ENCODE measurements at regions not wholly inside any gene's neighbourhood (a gene's known extent, or its start where the extent isn't known, plus 50 kb on each side); places are given as distances from the start of the nearest gene placed in this dataset.

DNA sequence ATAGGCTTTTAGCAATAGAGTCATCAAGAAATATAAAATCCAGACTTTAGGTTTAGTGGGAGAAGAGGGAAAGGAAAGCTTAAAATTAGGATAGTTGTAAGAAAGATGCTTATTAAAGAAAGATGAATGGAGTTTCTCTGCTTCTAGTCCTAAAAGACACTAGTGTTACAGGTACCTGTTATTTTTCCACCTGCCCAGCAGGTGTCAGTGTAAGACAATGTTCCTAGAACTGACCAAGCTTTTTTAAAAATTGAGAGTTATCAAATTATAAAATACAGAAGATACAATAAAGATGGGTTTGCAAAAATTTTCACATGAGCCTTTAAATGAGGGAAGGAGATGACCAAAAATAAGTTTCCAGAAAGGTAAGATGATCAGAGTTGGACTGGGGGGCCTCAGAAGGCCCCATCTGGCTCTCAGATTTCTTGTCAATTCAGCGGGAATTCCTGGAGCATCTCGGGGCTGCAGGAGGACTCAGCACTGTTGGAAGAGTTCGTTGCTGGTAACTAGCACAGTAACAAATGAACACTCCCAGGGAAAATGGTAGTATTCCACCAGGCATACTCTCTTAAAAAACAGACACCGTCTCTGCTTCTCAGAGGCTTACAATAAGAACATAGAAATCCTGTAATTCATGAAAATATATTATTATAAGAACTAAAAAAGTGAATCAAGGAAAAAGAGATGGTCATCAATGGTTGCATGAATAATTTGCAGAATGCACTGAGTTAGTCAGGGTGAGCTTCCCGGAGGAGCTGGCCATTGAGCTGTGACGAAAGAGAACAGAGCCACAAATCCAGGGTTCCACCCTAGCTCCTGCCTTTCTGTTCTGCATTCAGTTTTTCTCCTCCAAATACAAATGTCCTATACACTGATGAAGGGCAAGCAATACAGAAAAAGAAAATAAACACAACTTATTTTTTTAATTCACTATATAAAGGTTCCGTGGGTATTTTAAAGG, 71.8 kb upstream of the PIK3CG start:
- TF ChIP-seq, protein P1, sequence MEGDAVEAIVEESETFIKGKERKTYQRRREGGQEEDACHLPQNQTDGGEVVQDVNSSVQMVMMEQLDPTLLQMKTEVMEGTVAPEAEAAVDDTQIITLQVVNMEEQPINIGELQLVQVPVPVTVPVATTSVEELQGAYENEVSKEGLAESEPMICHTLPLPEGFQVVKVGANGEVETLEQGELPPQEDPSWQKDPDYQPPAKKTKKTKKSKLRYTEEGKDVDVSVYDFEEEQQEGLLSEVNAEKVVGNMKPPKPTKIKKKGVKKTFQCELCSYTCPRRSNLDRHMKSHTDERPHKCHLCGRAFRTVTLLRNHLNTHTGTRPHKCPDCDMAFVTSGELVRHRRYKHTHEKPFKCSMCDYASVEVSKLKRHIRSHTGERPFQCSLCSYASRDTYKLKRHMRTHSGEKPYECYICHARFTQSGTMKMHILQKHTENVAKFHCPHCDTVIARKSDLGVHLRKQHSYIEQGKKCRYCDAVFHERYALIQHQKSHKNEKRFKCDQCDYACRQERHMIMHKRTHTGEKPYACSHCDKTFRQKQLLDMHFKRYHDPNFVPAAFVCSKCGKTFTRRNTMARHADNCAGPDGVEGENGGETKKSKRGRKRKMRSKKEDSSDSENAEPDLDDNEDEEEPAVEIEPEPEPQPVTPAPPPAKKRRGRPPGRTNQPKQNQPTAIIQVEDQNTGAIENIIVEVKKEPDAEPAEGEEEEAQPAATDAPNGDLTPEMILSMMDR (IDR thresholded peaks at IDR 0.05): peak; percentile 84
- TF ChIP-seq EZH2 (IDR thresholded peaks at IDR 0.05): no peak
